OCI-LY3 (cell line): ENCODE measurements at regions not wholly inside any gene's neighbourhood (a gene's known extent, or its start where the extent isn't known, plus 50 kb on each side); places are given as distances from the start of the nearest gene placed in this dataset.
A peak's percentile ranks its signal among the peaks of the same experiment; 100 is the strongest.

Source experiments
- H2AFZ ChIP-seq: fragments of 200-600, 300-600 bp; shearing (Covaris generic); 2 replicates; pipeline ENCODE4 v1.6.0; 2014; ENCODE audit warnings: antibody characterized with exemption, low read depth, low read length
- H3K27ac ChIP-seq: fragments of 200-600, 300-600 bp; sonication (generic); 2 replicates; pipeline ENCODE4 v1.5.1; 2014; ENCODE audit warnings: mild to moderate bottlenecking, low read length, moderate library complexity, mixed read lengths
- H3K27me3 ChIP-seq: fragments of 200-600, 300-600 bp; sonication (generic); 2 replicates; pipeline ENCODE4 v1.6.1; 2014; ENCODE audit warnings: low read depth, low read length, mixed read lengths
- H3K36me3 ChIP-seq: fragments of 200-600, 300-600 bp; sonication (generic); replicated peaks from 2 replicates; pipeline ENCODE3; 2014; ENCODE audit warnings: low read depth, low read length, mixed read lengths
- H3K4me1 ChIP-seq: fragments of 300-600, 200-600 bp; sonication (generic); 2 replicates; pipeline ENCODE4 v1.6.1; 2014; ENCODE audit warnings: low read length, mixed read lengths
- H3K4me2 ChIP-seq: fragments of 200-600, 300-600 bp; sonication (generic); 2 replicates; pipeline ENCODE4 v1.6.1; 2014; ENCODE audit warnings: low read length, mixed read lengths
- H3K4me3 ChIP-seq: fragments of 300-600, 200-600 bp; sonication (generic); 2 replicates; pipeline ENCODE4 v1.5.1; 2014; ENCODE audit warnings: antibody characterized with exemption, mild to moderate bottlenecking, low read length, moderate library complexity
- H3K79me2 ChIP-seq: fragments of 300-600, 200-600 bp; shearing (Covaris generic); 2 replicates; pipeline ENCODE4 v1.6.1; 2014; ENCODE audit warnings: mild to moderate bottlenecking, low read length, mixed read lengths
- H3K9ac ChIP-seq: fragments of 300-600, 200-600 bp; shearing (Covaris generic); 2 replicates; pipeline ENCODE4 v1.6.0; 2014; ENCODE audit warnings: mild to moderate bottlenecking, low read length, moderate library complexity
- H3K9me3 ChIP-seq: fragments of 200-600, 300-600 bp; shearing (Covaris generic); 2 replicates; pipeline ENCODE4 v1.6.1; 2014; ENCODE audit warnings: low read length, mixed read lengths; ENCODE audit not compliant: insufficient read depth
- H4K20me1 ChIP-seq: fragments of 200-600, 300-600 bp; sonication (generic); 2 replicates; pipeline ENCODE4 v1.6.1; 2016; ENCODE audit warnings: low read length, mixed read lengths; ENCODE audit not compliant: insufficient read depth
- CTCF ChIP-seq: fragments of 200-600, 300-600 bp; sonication (generic); IDR thresholded peaks from 2 replicates; pipeline ENCODE4 v1.5.1; 2014; ENCODE audit warnings: antibody characterized with exemption, low read length, low read depth
- EZH2phosphoT487 ChIP-seq: fragments of 200-600 bp; shearing (Covaris generic); IDR thresholded peaks from 2 replicates; pipeline ENCODE4 v1.6.1; 2018; ENCODE audit warnings: antibody characterized with exemption, mixed run types, low read depth

- Histone ChIP-seq H3K9ac (no peak overlapping the region), H2AFZ (no peak overlapping the region), H3K4me2 (no peak overlapping the region), H3K27me3 (no peaks in the 10 kb centered on the region), H3K4me1 (no peaks in the 10 kb centered on the region), H4K20me1 (no peaks in the 10 kb centered on the region), H3K79me2 (no peaks in the 10 kb centered on the region), H3K27ac (no peak overlapping the region), H3K9me3 (no peaks in the 10 kb centered on the region), H3K4me3 (no peak overlapping the region), H3K36me3 (no peaks in the 10 kb centered on the region)
- TF ChIP-seq CTCF (no peak), EZH2phosphoT487 (no peak)
Observed at GRCh38 chr14:86683561-86683960, 1153.6 kb downstream of the FLRT2 start.

GRCh38 chr14:86675059-86675458 lies 1145.1 kb downstream of the FLRT2 start:
- no peak overlapping the region for H3K9ac ChIP-seq
- no peak overlapping the region for H3K27ac ChIP-seq
- H3K9me3 ChIP-seq = no peaks in the 10 kb centered on the region
- H3K4me1 ChIP-seq = no peaks in the 10 kb centered on the region
- TF ChIP-seq CTCF (0 out of 2 replicates have a peak, but pooled peaks have one; percentile 4), EZH2phosphoT487 (no peak)
- no peak overlapping the region for H3K4me3 ChIP-seq
- no peaks in the 10 kb centered on the region for H3K36me3 ChIP-seq
- H4K20me1 ChIP-seq = no peaks in the 10 kb centered on the region
- no peaks in the 10 kb centered on the region for H3K27me3 ChIP-seq
- no peak overlapping the region for H3K4me2 ChIP-seq
- H3K79me2 ChIP-seq = no peaks in the 10 kb centered on the region
- 0 out of 2 replicates have a peak overlapping the region, but pooled peaks have one; percentile 6 for H2AFZ ChIP-seq

- no peaks in the 10 kb centered on the region for H3K9me3 ChIP-seq
- no peaks in the 10 kb centered on the region for H3K36me3 ChIP-seq
- no peaks in the 10 kb centered on the region for H3K4me1 ChIP-seq
- no peak overlapping the region for H3K27ac ChIP-seq
- H3K27me3 ChIP-seq = no peaks in the 10 kb centered on the region
- H4K20me1 ChIP-seq = no peaks in the 10 kb centered on the region
- TF ChIP-seq CTCF = no peak
- TF ChIP-seq EZH2phosphoT487 = no peak
- no peak overlapping the region for H2AFZ ChIP-seq
- H3K79me2 ChIP-seq = no peaks in the 10 kb centered on the region
- no peak overlapping the region for H3K4me2 ChIP-seq
- no peak overlapping the region for H3K9ac ChIP-seq
- no peak overlapping the region for H3K4me3 ChIP-seq
Observed at GRCh38 chr14:86673523-86673969, 1143.6 kb downstream of the FLRT2 start.

- no peak overlapping the region for H3K9ac ChIP-seq
- H3K4me1 ChIP-seq = no peaks in the 10 kb centered on the region
- H3K79me2 ChIP-seq = no peaks in the 10 kb centered on the region
- no peaks in the 10 kb centered on the region for H3K9me3 ChIP-seq
- H3K4me2 ChIP-seq = no peak overlapping the region
- H3K36me3 ChIP-seq = no peaks in the 10 kb centered on the region
- no peaks in the 10 kb centered on the region for H4K20me1 ChIP-seq
- TF ChIP-seq EZH2phosphoT487 (no peak), CTCF (no peak)
- no peaks in the 10 kb centered on the region for H3K27me3 ChIP-seq
- H3K27ac ChIP-seq = no peak overlapping the region
- no peak overlapping the region for H2AFZ ChIP-seq
- no peak overlapping the region for H3K4me3 ChIP-seq
Observed at GRCh38 chr14:86672080-86672479, 1142.1 kb downstream of the FLRT2 start.
